Fibroblast of skin of scalp (primary cell): ENCODE measurements at regions not wholly inside any gene's neighbourhood (a gene's known extent, or its start where the extent isn't known, plus 50 kb on each side); places are given as distances from the start of the nearest gene placed in this dataset.
A peak's percentile ranks its signal among the peaks of the same experiment; 100 is the strongest.

Source experiments
- DNase-seq: peaks from one replicate; pipeline ENCODE4 v3.0.0-alpha.2; 2013

GRCh38 chr13:104111031-104111430 is 1044.8 kb upstream of the SLC10A2 start:
- peak; percentile 4 for DNase-seq

GRCh38 chr13:104106705-104107393 is 1040.6 kb upstream of the SLC10A2 start:
- DNase-seq = no peak

- DNase-seq = no peak
These were observed 1039.5 kb upstream of the SLC10A2 start for GRCh38 chr13:104105418-104106355.

- DNase-seq = no peak
These were observed 1033.5 kb upstream of the SLC10A2 start for GRCh38 chr13:104099750-104100149.

GRCh38 chr13:104098421-104098820 is 1032.2 kb upstream of the SLC10A2 start:
- no peak for DNase-seq

GRCh38 chr13:104086759-104087158 is 1020.5 kb upstream of the SLC10A2 start:
- DNase-seq = no peak

GRCh38 chr13:104086210-104086609 is 1020.0 kb upstream of the SLC10A2 start:
- DNase-seq = no peak

- DNase-seq = no peak
These were observed 1019.4 kb upstream of the SLC10A2 start for GRCh38 chr13:104085611-104086010.

- DNase-seq = no peak
These were observed 1008.1 kb upstream of the SLC10A2 start for GRCh38 chr13:104074326-104074725.

- DNase-seq = no peak
These were observed 1005.6 kb upstream of the SLC10A2 start for GRCh38 chr13:104071806-104072205.

- no peak for DNase-seq
These were observed 999.1 kb upstream of the SLC10A2 start for GRCh38 chr13:104065328-104065727.

- no peak for DNase-seq
These were observed 991.6 kb upstream of the SLC10A2 start for GRCh38 chr13:104057861-104058260.

- DNase-seq = no peak
These were observed 979.7 kb upstream of the SLC10A2 start for GRCh38 chr13:104045907-104046306.

- DNase-seq = no peak
These were observed 977.0 kb upstream of the SLC10A2 start for GRCh38 chr13:104043184-104043583.

- no peak for DNase-seq
These were observed 968.7 kb upstream of the SLC10A2 start for GRCh38 chr13:104034891-104035290.

- no peak for DNase-seq
These were observed 959.1 kb upstream of the SLC10A2 start for GRCh38 chr13:104025303-104025702.

GRCh38 chr13:104024416-104025170 is 958.4 kb upstream of the SLC10A2 start:
- DNase-seq = no peak

GRCh38 chr13:104021806-104022397 is 955.7 kb upstream of the SLC10A2 start:
- no peak for DNase-seq

GRCh38 chr13:104017317-104017716 is 951.1 kb upstream of the SLC10A2 start:
- DNase-seq = no peak

- DNase-seq = no peak
These were observed 949.6 kb upstream of the SLC10A2 start for GRCh38 chr13:104015646-104016396.

- peak; percentile 1 for DNase-seq
These were observed 948.8 kb upstream of the SLC10A2 start for GRCh38 chr13:104014803-104015645.
